A549 (cell line): ENCODE measurements at regions not wholly inside any gene's neighbourhood (a gene's known extent, or its start where the extent isn't known, plus 50 kb on each side); places are given as distances from the start of the nearest gene placed in this dataset.

ENCODE experiments used
- ATAC-seq, 2 experiments: fragments of 200-7000 bp in 1 of 2; fragments of >200 bp in 1 of 2; cut with Nextera tagmentation in 1 of 2; cut with Tn5 transposase in 1 of 2; 3 replicates each; pipeline versions ENCODE4 v1.8.0 to v1.9.1; 2018 to 2020; ENCODE audit warnings: mild to moderate bottlenecking in 1 of 2, moderate library complexity in 1 of 2
- CTCF ChIA-PET: fragments of 300-600 bp; sonication (Branson Sonifier 250); formaldehyde crosslinking; extraction: SDS; loops from one replicate; lab custom pipeline; 2021; ENCODE audit warnings: antibody characterized with exemption, inconsistent platforms; lab: Yijun Ruan, JAX
- POLR2A ChIA-PET: fragments of 350-600 bp; formaldehyde crosslinking; extraction: SDS; loops from one replicate; lab custom pipeline; 2021; ENCODE audit warnings: antibody characterized with exemption, inconsistent platforms; lab: Yijun Ruan, JAX
- DNase-seq, 2 experiments: peaks; one replicate each; pipeline versions ENCODE4 v3.0.0 to v3.0.0-alpha.2; 2011 to 2016; ENCODE audit warnings: low read depth in 1 of 2, low spot score in 1 of 2
- FAIRE-seq: peaks from 2 replicates; lab custom pipeline; 2011; peaks lifted over from hg19 to GRCh38; lab: Jason Lieb, UNC
- H3K27ac ChIP-seq, 2 experiments: fragments of >200 bp; sonication (Bioruptor Twin); formaldehyde crosslinking; 3 replicates each; pipeline ENCODE4 v1.5.1; 2016 to 2017
- H3K4me1 ChIP-seq: fragments of >200 bp; sonication (Bioruptor Twin); formaldehyde crosslinking; 3 replicates; pipeline ENCODE4 v1.6.1; 2016
- H3K4me2 ChIP-seq: fragments of >200 bp; sonication (Bioruptor Twin); formaldehyde crosslinking; 3 replicates; pipeline ENCODE4 v1.6.1; 2016
- H3K4me3 ChIP-seq: fragments of >200 bp; sonication (Bioruptor Twin); formaldehyde crosslinking; 3 replicates; pipeline ENCODE4 v1.5.1; 2016
- H3K9me3 ChIP-seq: fragments of >200 bp; sonication (Bioruptor Twin); formaldehyde crosslinking; 3 replicates; pipeline ENCODE4 v1.6.1; 2016
- BCL3 ChIP-seq: fragments of >200 bp; sonication (Bioruptor Twin); formaldehyde crosslinking; IDR thresholded peaks from 3 replicates; pipeline ENCODE4 v1.6.1; 2016
- CHD2 ChIP-seq: fragments of 150-350 bp; IDR thresholded peaks from 2 replicates; pipeline ENCODE4 v1.6.1; 2014; ENCODE audit warnings: low read length; ENCODE audit not compliant: partially characterized antibody
- CHD4 ChIP-seq: fragments of 200-600 bp; sonication (generic); IDR thresholded peaks from 2 replicates; pipeline ENCODE4 v1.6.1; 2016; ENCODE audit warnings: antibody characterized with exemption, mild to moderate bottlenecking, borderline replicate concordance
- CTCF ChIP-seq: fragments of >200 bp; sonication (Bioruptor Twin); formaldehyde crosslinking; IDR thresholded peaks from 3 replicates; pipeline ENCODE4 v1.5.1; 2016
- EHF ChIP-seq: fragments of 250-450 bp; sonication (Bioruptor Pico); IDR thresholded peaks from 2 replicates; pipeline ENCODE4 v1.5.0; 2020; ENCODE audit warnings: mild to moderate bottlenecking
- EHMT2 ChIP-seq: fragments of 200-600 bp; sonication (generic); IDR thresholded peaks from 2 replicates; pipeline ENCODE4 v1.6.1; 2016; ENCODE audit warnings: antibody characterized with exemption, low read depth, mild to moderate bottlenecking, moderate library complexity
- ELK1 ChIP-seq: fragments of 150-350 bp; IDR thresholded peaks from 2 replicates; pipeline ENCODE4 v1.6.1; 2014; ENCODE audit warnings: low read depth, mild to moderate bottlenecking, low read length
- FOSB ChIP-seq: fragments of 250-450 bp; sonication (Bioruptor Pico); IDR thresholded peaks from 2 replicates; pipeline ENCODE4 v1.5.0; 2020; ENCODE audit warnings: mild to moderate bottlenecking, moderate library complexity
- GATA3 ChIP-seq: IDR thresholded peaks from 2 replicates; pipeline ENCODE4 v1.6.1; 2012; ENCODE audit warnings: borderline replicate concordance
- HOXA7 ChIP-seq: fragments of 250-450 bp; sonication (Bioruptor Pico); IDR thresholded peaks from 2 replicates; pipeline ENCODE4 v1.5.0; 2020; ENCODE audit warnings: mild to moderate bottlenecking, moderate library complexity
- JUNB ChIP-seq: fragments of >200 bp; sonication (Bioruptor Twin); formaldehyde crosslinking; IDR thresholded peaks from 2 replicates; pipeline ENCODE4 v1.6.1; 2016
- MYC ChIP-seq: IDR thresholded peaks from 2 replicates; pipeline ENCODE4 v1.6.1; 2012; ENCODE audit warnings: mild to moderate bottlenecking, inconsistent platforms, low read length, improper control_type of control experiment, borderline replicate concordance
- NR3C1 ChIP-seq: fragments of >200 bp; sonication (Bioruptor Twin); formaldehyde crosslinking; IDR thresholded peaks from 3 replicates; pipeline ENCODE4 v1.6.1; 2017
- PBX3 ChIP-seq: IDR thresholded peaks from 2 replicates; pipeline ENCODE4 v1.6.1; 2012
- POLR2A ChIP-seq: IDR thresholded peaks from 2 replicates; pipeline ENCODE4 v1.6.1; 2012; ENCODE audit warnings: mild to moderate bottlenecking, low read length
- POLR2AphosphoS2 ChIP-seq: conservative IDR thresholded peaks from 2 replicates; pipeline ENCODE4 v1.6.1; 2012; ENCODE audit warnings: low read length, improper control_type of control experiment, inconsistent platforms
- RARB ChIP-seq: fragments of 250-450 bp; sonication (Bioruptor Pico); IDR thresholded peaks from 2 replicates; pipeline ENCODE4 v1.8.0; 2021; ENCODE audit warnings: mild to moderate bottlenecking, moderate library complexity
- RNF2 ChIP-seq: fragments of 200-600 bp; sonication (generic); IDR thresholded peaks from 2 replicates; pipeline ENCODE4 v1.6.1; 2016; ENCODE audit warnings: low read depth, mild to moderate bottlenecking, antibody characterized with exemption, moderate library complexity, borderline replicate concordance
- USF2 ChIP-seq: fragments of 450-650 bp; IDR thresholded peaks from 2 replicates; pipeline ENCODE4 v1.6.1; 2014; ENCODE audit warnings: antibody characterized with exemption
- ZSCAN20 ChIP-seq: fragments of 250-450 bp; sonication (Bioruptor Pico); IDR thresholded peaks from 2 replicates; pipeline ENCODE4 v1.8.0; 2022; ENCODE audit warnings: mild to moderate bottlenecking, moderate library complexity
- WGBS: methylation state at CpG from one replicate; pipeline ENCODE4 v1.1.6; 2017; ENCODE audit errors: missing lambda C conversion rate; 5-methylcytosine and 5-hydroxymethylcytosine counted together

- H3K4me1 ChIP-seq: no peaks in the 10 kb centered on the region
- TF ChIP-seq EHF: no peak
- no peak for TF ChIP-seq POLR2A
- TF ChIP-seq CTCF: no peak
- no peak for TF ChIP-seq NR3C1
- no peak for TF ChIP-seq RARB (CRISPR knock-in tag)
- TF ChIP-seq GATA3: no peak
- no peak for TF ChIP-seq PBX3
- TF ChIP-seq POLR2AphosphoS2: no peak
- TF ChIP-seq CHD2: no peak
- TF ChIP-seq MYC: no peak
- no peak for TF ChIP-seq ZSCAN20
- no peak for TF ChIP-seq USF2
- TF ChIP-seq HOXA7: no peak
- no peak overlapping the region for H3K4me3 ChIP-seq
- FAIRE-seq (no peak), ATAC-seq (no peak), DNase-seq (no peak)
- POLR2A ChIA-PET: no interaction called here
- CTCF ChIA-PET: no interaction called here
- no peaks in the 10 kb centered on the region for H3K9me3 ChIP-seq
- no peak overlapping the region for H3K27ac ChIP-seq
- WGBS: 59% methylated on average over 6 of the region's 6 CpGs
- no peak overlapping the region for H3K4me2 ChIP-seq
Observed at GRCh38 chr13:21823416-21823815, 152.5 kb downstream of the FGF9 start.

GRCh38 chr13:21823949-21824348 is 153.1 kb downstream of the FGF9 start:
- ChIA-PET CTCF (no interaction called here), POLR2A (no interaction called here)
- H3K27ac ChIP-seq: no peak overlapping the region
- no peaks in the 10 kb centered on the region for H3K9me3 ChIP-seq
- DNase-seq (no peak), FAIRE-seq (no peak), ATAC-seq (no peak)
- TF ChIP-seq ELK1 (no peak), BCL3 (no peak), RARB (CRISPR knock-in tag) (no peak), CHD4 (no peak), NR3C1 (no peak), EHMT2 (no peak), ZSCAN20 (no peak), POLR2A (no peak), JUNB (no peak), RNF2 (no peak), FOSB (CRISPR knock-in tag) (no peak)
- no peaks in the 10 kb centered on the region for H3K4me1 ChIP-seq
- no peak overlapping the region for H3K4me2 ChIP-seq
- WGBS: 0% methylated on average over 1 of the region's 1 CpG
- no peak overlapping the region for H3K4me3 ChIP-seq
